A673 (cell line): ENCODE measurements at regions not wholly inside any gene's neighbourhood (a gene's known extent, or its start where the extent isn't known, plus 50 kb on each side); places are given as distances from the start of the nearest gene placed in this dataset.

Source experiments
- BruUV-seq: library from RNA; stranded (reverse); fragments of 400-500 nt; replicated peaks from 2 replicates; lab custom pipeline; 2021; lab: Mats Ljungman, UMichigan
- CTCF ChIA-PET: fragments of 300-600 bp; sonication (Branson Sonifier 250); formaldehyde crosslinking; loops from one replicate; lab custom pipeline; 2022; ENCODE audit warnings: antibody characterized with exemption; lab: Charles Lee
- POLR2A ChIA-PET: fragments of 300-600 bp; sonication (Branson Sonifier 250); formaldehyde crosslinking; loops from one replicate; lab custom pipeline; 2022; ENCODE audit warnings: antibody characterized with exemption; ENCODE audit not compliant: low non-redundant PET; lab: Charles Lee
- DNase-seq: peaks from one replicate; pipeline ENCODE4 v3.0.0-alpha.2; 2015; ENCODE audit warnings: low spot score
- H3K27ac ChIP-seq: fragments of 200-600 bp; sonication (generic); 2 replicates; pipeline ENCODE4 v1.5.1; 2016; ENCODE audit warnings: mixed run types, low read depth, mild to moderate bottlenecking, mixed read lengths, antibody characterized with exemption, low read length; ENCODE audit not compliant: poor library complexity, severe bottlenecking
- H3K27me3 ChIP-seq: fragments of 200-600 bp; sonication (generic); replicated peaks from 2 replicates; pipeline ENCODE4 v1.6.1; 2017; ENCODE audit warnings: mixed run types, low read depth, mild to moderate bottlenecking, mixed read lengths, antibody characterized with exemption, low read length; ENCODE audit not compliant: insufficient read depth, poor library complexity
- H3K36me3 ChIP-seq: fragments of 200-600 bp; sonication (generic); 2 replicates; pipeline ENCODE4 v1.6.1; 2016; ENCODE audit warnings: mixed run types, mild to moderate bottlenecking, mixed read lengths, antibody characterized with exemption, low read length; ENCODE audit not compliant: insufficient read depth, poor library complexity, severe bottlenecking
- H3K4me1 ChIP-seq: fragments of 200-600 bp; sonication (generic); 2 replicates; pipeline ENCODE4 v1.6.1; 2017; ENCODE audit warnings: mixed run types, mild to moderate bottlenecking, mixed read lengths, antibody characterized with exemption, low read length; ENCODE audit not compliant: insufficient read depth, poor library complexity, severe bottlenecking
- H3K4me3 ChIP-seq: fragments of 200-600 bp; sonication (generic); 2 replicates; pipeline ENCODE4 v1.5.1; 2016; ENCODE audit warnings: low read depth, mixed run types, mild to moderate bottlenecking, mixed read lengths, low read length; ENCODE audit not compliant: poor library complexity, severe bottlenecking
- H3K9me3 ChIP-seq: fragments of 200-600 bp; sonication (generic); 2 replicates; pipeline ENCODE4 v1.6.1; 2016; ENCODE audit warnings: mixed run types, low read depth, mild to moderate bottlenecking, mixed read lengths, antibody characterized with exemption, low read length; ENCODE audit not compliant: poor library complexity, severe bottlenecking
- CTCF ChIP-seq: fragments of 300-800, 200-600 bp; sonication (generic); conservative IDR thresholded peaks from 2 replicates; pipeline ENCODE4 v1.5.1; 2017; ENCODE audit warnings: low read depth, mild to moderate bottlenecking, antibody characterized with exemption, low read length, moderate library complexity, mixed read lengths
- EZH2 ChIP-seq: fragments of 200-600 bp; sonication (generic); IDR thresholded peaks from 2 replicates; pipeline ENCODE4 v1.6.1; 2017; ENCODE audit warnings: borderline replicate concordance, low read depth, mild to moderate bottlenecking, mixed read lengths, antibody characterized with exemption, low read length; ENCODE audit not compliant: poor library complexity, severe bottlenecking
- intact Hi-C: fragments of 100-400 bp; cut with micrococcal nuclease; formaldehyde crosslinking; loops from one replicate; pipeline ENCODE4 v1.10.0; 2022; ENCODE audit not compliant: unreplicated experiment

DNA sequence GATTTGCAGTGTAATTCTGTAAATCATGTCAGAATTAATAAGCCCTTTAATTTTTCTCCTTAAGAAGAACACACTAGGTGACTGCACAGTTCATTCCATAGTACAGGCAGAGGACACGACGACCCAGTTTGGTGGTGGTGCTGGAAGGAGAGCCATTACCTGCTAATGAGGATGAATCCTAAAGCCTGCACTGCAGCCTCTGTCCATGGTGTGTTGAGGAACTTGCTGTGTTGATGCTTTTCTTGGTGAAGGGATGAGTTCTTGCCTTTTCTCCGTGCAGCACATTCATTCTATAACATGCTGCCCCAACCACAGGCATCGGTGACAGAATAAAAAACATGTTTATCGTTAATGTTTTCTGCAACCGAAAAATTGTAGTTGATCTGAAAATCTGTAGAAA is 89.6 kb upstream of the VEPH1 start:
- ChIA-PET CTCF (no interaction called here), POLR2A (no interaction called here)
- TF ChIP-seq EZH2 = no peak
- TF ChIP-seq CTCF = no peak
- intact Hi-C loops = no loop called here
- no peak overlapping the region for H3K4me3 ChIP-seq
- H3K4me1 ChIP-seq = no peaks in the 10 kb centered on the region
- H3K27me3 ChIP-seq = peaks cover 6% of the 10 kb centered on the region
- DNase-seq = no peak
- H3K36me3 ChIP-seq = no peaks in the 10 kb centered on the region
- H3K9me3 ChIP-seq = no peaks in the 10 kb centered on the region
- no peak overlapping the region for H3K27ac ChIP-seq
- BruUV-seq = no TSS peak

DNA sequence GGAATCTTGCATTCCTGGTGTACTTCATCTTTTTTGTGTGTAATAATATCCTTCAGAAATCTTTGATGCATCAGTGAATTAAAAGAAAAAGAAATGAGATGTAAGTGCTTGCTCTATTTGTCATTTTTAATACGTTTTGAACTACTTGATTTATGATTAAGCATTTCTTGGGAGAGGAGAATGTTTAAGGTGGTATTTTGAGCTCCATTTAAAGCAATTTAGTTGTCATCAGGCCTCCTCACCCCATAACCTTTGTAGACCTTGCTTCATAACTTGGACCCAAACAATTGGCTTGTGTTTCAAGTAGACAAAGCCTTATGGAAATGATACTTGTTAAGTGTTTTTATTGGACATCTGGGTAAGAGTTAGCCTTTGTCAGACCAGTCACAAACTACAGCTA is 87.1 kb upstream of the VEPH1 start:
- Histone ChIP-seq H3K27ac (no peak overlapping the region), H3K27me3 (peaks cover 6% of the 10 kb centered on the region), H3K4me3 (no peak overlapping the region), H3K4me1 (no peaks in the 10 kb centered on the region), H3K9me3 (no peaks in the 10 kb centered on the region), H3K36me3 (no peaks in the 10 kb centered on the region)
- DNase-seq = no peak
- TF ChIP-seq CTCF = no peak
- no peak for TF ChIP-seq EZH2
- POLR2A ChIA-PET = no interaction called here
- intact Hi-C loops = no loop called here
- BruUV-seq = no TSS peak
- CTCF ChIA-PET = no interaction called here

GRCh38 chr3:157589211-157589610 is 86.0 kb upstream of the VEPH1 start:
- TF ChIP-seq CTCF (no peak), EZH2 (no peak)
- Histone ChIP-seq H3K4me3 (no peak overlapping the region), H3K27ac (no peak overlapping the region), H3K27me3 (peaks cover 1% of the 10 kb centered on the region), H3K36me3 (no peaks in the 10 kb centered on the region), H3K9me3 (no peaks in the 10 kb centered on the region), H3K4me1 (no peaks in the 10 kb centered on the region)
- ChIA-PET POLR2A (no interaction called here), CTCF (no interaction called here)
- no TSS peak for BruUV-seq
- DNase-seq = no peak
- intact Hi-C loops = no loop called here
